Mesendoderm (in vitro differentiated cells): ENCODE measurements at regions not wholly inside any gene's neighbourhood (a gene's known extent, or its start where the extent isn't known, plus 50 kb on each side); places are given as distances from the start of the nearest gene placed in this dataset.

Experiments used
- DNase-seq: peaks from one replicate; pipeline ENCODE4 v3.0.0; 2013
- H2AK5ac ChIP-seq: 2 replicates; pipeline ENCODE4 v1.6.1; 2013; ENCODE audit warnings: low read length, inconsistent platforms
- H2BK120ac ChIP-seq: 2 replicates; pipeline ENCODE4 v1.6.1; 2013; ENCODE audit warnings: low read depth, mild to moderate bottlenecking, low read length, moderate library complexity, mixed read lengths
- H2BK15ac ChIP-seq: replicated peaks from 2 replicates; pipeline ENCODE4 v1.6.1; 2013; ENCODE audit warnings: low read depth, mild to moderate bottlenecking, moderate library complexity
- H2BK5ac ChIP-seq: 2 replicates; pipeline ENCODE4 v1.6.1; 2013; ENCODE audit warnings: low read length, inconsistent platforms
- H3K18ac ChIP-seq: 2 replicates; pipeline ENCODE4 v1.6.1; 2013; ENCODE audit warnings: mild to moderate bottlenecking, low read length, mixed read lengths
- H3K23ac ChIP-seq: one replicate; pipeline ENCODE4 v1.6.1; 2013; ENCODE audit warnings: low read length
- H3K27ac ChIP-seq: 2 replicates; pipeline ENCODE4 v1.5.1; 2013; ENCODE audit warnings: low read depth, mild to moderate bottlenecking, inconsistent platforms, low read length, moderate library complexity
- H3K27me3 ChIP-seq: 2 replicates; pipeline ENCODE4 v1.6.1; 2013; ENCODE audit warnings: low read length, control low read depth, mild to moderate bottlenecking, inconsistent platforms; ENCODE audit not compliant: insufficient read depth, poor library complexity
- H3K36me3 ChIP-seq: 2 replicates; pipeline ENCODE4 v1.6.1; 2013; ENCODE audit warnings: low read length, inconsistent platforms; ENCODE audit not compliant: control insufficient read depth, insufficient read depth
- H3K4ac ChIP-seq: one replicate; pipeline ENCODE4 v1.6.1; 2013; ENCODE audit warnings: low read depth, mild to moderate bottlenecking, low read length, moderate library complexity
- H3K4me1 ChIP-seq: 2 replicates; pipeline ENCODE4 v1.6.1; 2013; ENCODE audit warnings: low read depth, low read length, inconsistent platforms; ENCODE audit not compliant: control insufficient read depth
- H3K4me2 ChIP-seq: 2 replicates; pipeline ENCODE4 v1.6.1; 2013; ENCODE audit warnings: low read length
- H3K4me3 ChIP-seq: 2 replicates; pipeline ENCODE4 v1.5.1; 2013; ENCODE audit warnings: mild to moderate bottlenecking, low read length
- H3K56ac ChIP-seq: one replicate; pipeline ENCODE4 v1.6.1; 2013; ENCODE audit warnings: low read length
- H3K79me1 ChIP-seq: 2 replicates; pipeline ENCODE4 v1.6.1; 2013; ENCODE audit warnings: low read length, inconsistent platforms
- H3K79me2 ChIP-seq: 2 replicates; pipeline ENCODE4 v1.6.1; 2013; ENCODE audit warnings: mild to moderate bottlenecking, low read length; ENCODE audit not compliant: control insufficient read depth, insufficient read depth
- H3K9ac ChIP-seq: 2 replicates; pipeline ENCODE4 v1.6.1; 2013; ENCODE audit warnings: low read length, inconsistent platforms
- H4K5ac ChIP-seq: one replicate; pipeline ENCODE4 v1.6.1; 2013; ENCODE audit warnings: low read length
- H4K8ac ChIP-seq: one replicate; pipeline ENCODE4 v1.6.1; 2013; ENCODE audit warnings: low read depth, mild to moderate bottlenecking, control low read depth, low read length, moderate library complexity
- WGBS: extraction: QIAGEN DNeasy Blood & Tissue Kit; methylation state at CpG from one replicate; pipeline ENCODE4 v1.1.7; 2013; ENCODE audit warnings: low lambda C conversion rate, missing lambda C conversion rate; ENCODE audit not compliant: insufficient coverage; ENCODE audit errors: extremely low coverage; 5-methylcytosine and 5-hydroxymethylcytosine counted together

DNA sequence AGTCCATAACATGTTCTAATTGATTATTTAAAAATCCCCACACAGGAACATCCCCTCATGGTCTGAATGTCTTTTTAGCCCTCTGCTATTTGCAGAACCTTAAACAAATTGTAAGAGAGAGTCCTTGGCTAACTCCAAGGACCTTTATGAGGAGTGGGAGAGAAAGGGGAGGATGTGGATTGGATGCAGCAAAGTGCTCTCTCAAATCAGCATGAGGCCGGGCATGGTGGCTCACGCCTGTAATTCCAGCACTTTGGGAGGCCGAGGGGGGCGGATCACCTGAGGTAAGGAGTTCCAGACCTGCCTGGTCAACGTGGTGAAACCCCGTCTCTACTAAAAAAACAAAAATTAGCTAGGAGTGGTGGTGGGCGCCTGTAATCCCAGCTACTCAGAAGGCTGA lies 154.8 kb downstream of the TGFB2 start:
- Histone ChIP-seq H3K36me3 (no peaks in the 10 kb centered on the region), H2BK5ac (no peak overlapping the region), H3K18ac (no peak overlapping the region), H4K5ac (no peak overlapping the region), H3K79me2 (no peaks in the 10 kb centered on the region), H3K27me3 (no peaks in the 10 kb centered on the region), H3K23ac (no peak overlapping the region), H3K4me3 (no peak overlapping the region), H2AK5ac (no peak overlapping the region), H3K4me2 (no peak overlapping the region), H3K9ac (no peak overlapping the region), H2BK15ac (no peak overlapping the region), H3K27ac (no peak overlapping the region), H2BK120ac (no peak overlapping the region), H4K8ac (no peak overlapping the region), H3K79me1 (no peaks in the 10 kb centered on the region), H3K56ac (no peak overlapping the region), H3K4me1 (peaks cover 5% of the 10 kb centered on the region), H3K4ac (no peak overlapping the region)
- WGBS = no CpG with 5 or more reads among the region's 7 CpGs
- peak; percentile 78 for DNase-seq

DNA sequence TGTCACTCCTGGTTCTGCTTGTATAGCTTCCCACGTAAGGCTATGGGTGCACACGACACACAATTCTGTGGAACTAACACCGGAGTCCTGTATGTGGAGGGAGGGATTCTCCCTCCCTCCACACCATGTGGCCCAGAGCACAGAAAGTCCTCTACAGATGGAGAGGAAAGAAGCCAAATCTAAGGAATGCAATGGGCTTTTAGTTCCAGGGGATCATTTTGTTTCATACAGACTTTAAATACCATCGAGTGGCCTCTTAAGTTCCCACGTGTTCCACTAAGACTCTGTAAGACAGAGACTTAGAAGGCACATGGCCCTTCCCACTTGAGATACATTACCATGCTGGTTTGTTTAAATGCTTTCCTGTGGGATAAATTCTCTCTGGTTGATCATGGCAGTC lies 156.0 kb downstream of the TGFB2 start:
- no peak overlapping the region for H3K4me3 ChIP-seq
- no peak overlapping the region for H2BK5ac ChIP-seq
- no peak overlapping the region for H3K56ac ChIP-seq
- H2AK5ac ChIP-seq = no peak overlapping the region
- no peak for DNase-seq
- no peak overlapping the region for H3K27ac ChIP-seq
- no peaks in the 10 kb centered on the region for H3K27me3 ChIP-seq
- H4K5ac ChIP-seq = no peak overlapping the region
- no peak overlapping the region for H2BK120ac ChIP-seq
- no peaks in the 10 kb centered on the region for H3K79me1 ChIP-seq
- H2BK15ac ChIP-seq = no peak overlapping the region
- H3K4me1 ChIP-seq = peaks cover 5% of the 10 kb centered on the region
- H3K4me2 ChIP-seq = no peak overlapping the region
- no peak overlapping the region for H3K18ac ChIP-seq
- no peaks in the 10 kb centered on the region for H3K36me3 ChIP-seq
- H3K23ac ChIP-seq = no peak overlapping the region
- no CpG with 5 or more reads among the region's 5 CpGs for WGBS
- H3K79me2 ChIP-seq = no peaks in the 10 kb centered on the region
- H4K8ac ChIP-seq = no peak overlapping the region
- H3K4ac ChIP-seq = no peak overlapping the region
- H3K9ac ChIP-seq = no peak overlapping the region

DNA sequence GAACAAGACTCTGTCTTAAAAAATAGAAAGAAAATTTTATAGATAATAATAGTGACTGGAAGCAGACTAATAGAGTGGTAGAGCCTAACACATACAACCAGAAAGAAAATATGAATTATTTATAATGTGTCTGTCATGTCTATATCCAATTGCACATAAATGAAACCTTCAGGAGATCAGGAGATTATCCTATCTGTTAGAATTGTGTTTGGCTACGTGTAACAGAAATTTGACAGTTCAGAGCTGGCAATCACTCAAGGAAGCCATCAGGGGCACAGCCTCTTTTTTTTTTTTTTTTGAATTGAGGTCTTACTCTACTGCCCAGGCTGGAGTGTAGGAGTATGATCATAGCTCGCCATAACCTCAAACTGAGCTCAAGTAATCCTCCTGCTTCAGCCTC lies 157.2 kb downstream of the TGFB2 start:
- Histone ChIP-seq H2BK15ac (no peak overlapping the region), H3K4me3 (no peak overlapping the region), H3K27me3 (no peaks in the 10 kb centered on the region), H2BK120ac (no peak overlapping the region), H3K4me2 (no peak overlapping the region), H3K4me1 (peaks cover 5% of the 10 kb centered on the region), H3K9ac (no peak overlapping the region), H4K8ac (no peak overlapping the region), H3K27ac (no peak overlapping the region), H3K56ac (no peak overlapping the region), H3K23ac (no peak overlapping the region), H2AK5ac (no peak overlapping the region), H4K5ac (no peak overlapping the region), H3K36me3 (no peaks in the 10 kb centered on the region), H3K4ac (no peak overlapping the region), H3K79me2 (no peaks in the 10 kb centered on the region), H2BK5ac (no peak overlapping the region), H3K79me1 (no peaks in the 10 kb centered on the region), H3K18ac (no peak overlapping the region)
- no CpG with 5 or more reads among the region's 2 CpGs for WGBS
- DNase-seq = no peak

DNA sequence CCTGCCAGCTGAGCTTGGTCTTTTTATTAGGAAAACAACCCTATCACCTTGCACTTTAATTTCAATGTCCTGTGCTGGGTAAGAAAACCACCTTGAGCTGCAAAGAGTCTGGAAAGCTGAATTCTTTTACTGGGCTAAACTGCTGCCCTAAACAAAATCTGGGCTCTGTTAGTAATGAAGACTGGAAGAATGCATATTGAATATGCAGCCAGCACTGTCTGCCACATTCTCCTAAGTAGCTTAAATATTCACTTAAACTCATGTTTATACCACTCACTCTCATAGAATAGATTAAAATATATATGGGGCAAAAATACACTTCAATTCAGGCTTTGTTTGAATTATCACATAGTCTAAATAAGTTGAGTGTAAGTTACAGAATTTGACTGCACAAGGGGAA lies 158.0 kb downstream of the TGFB2 start:
- H3K4me1 ChIP-seq = peaks cover 3% of the 10 kb centered on the region
- no peak overlapping the region for H4K5ac ChIP-seq

DNA sequence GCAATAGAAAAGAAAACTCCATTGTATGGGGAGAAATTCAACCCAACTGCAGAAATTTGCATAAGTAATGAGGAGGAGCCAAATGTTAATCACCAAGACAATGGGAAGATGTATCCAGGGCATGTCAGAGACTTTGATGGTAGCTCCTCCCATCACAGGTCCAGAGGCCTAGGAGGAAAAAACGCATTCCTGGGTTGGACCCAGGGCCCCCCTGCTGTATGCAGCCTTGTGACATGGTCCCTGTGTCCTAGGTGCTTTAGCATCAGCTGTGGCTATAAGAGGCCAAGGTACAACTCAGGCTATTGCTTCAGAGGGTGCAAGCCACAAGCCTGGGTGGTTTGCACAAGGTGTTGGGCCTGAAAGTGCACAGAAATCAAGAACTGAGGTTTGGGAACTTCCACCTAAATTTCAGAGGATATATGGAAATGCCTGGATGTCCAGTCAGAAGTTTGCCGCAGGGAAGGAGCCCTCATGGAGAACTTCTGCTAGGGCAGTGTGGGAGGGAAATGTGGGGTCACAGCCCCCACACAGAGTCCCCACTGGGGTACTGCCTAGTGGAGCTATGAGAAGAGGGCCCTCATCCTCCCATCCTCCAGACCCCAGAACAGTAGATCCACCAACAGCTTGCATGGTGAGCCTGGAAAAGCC lies 162.3 kb downstream of the TGFB2 start:
- peak overlapping the region; percentile 4 for H3K4me3 ChIP-seq
- DNase-seq = no peak
- H3K23ac ChIP-seq = no peak overlapping the region
- H2BK120ac ChIP-seq = no peak overlapping the region
- H4K8ac ChIP-seq = no peak overlapping the region
- H3K18ac ChIP-seq = no peak overlapping the region
- H3K79me1 ChIP-seq = no peaks in the 10 kb centered on the region
- no peaks in the 10 kb centered on the region for H3K27me3 ChIP-seq
- H3K56ac ChIP-seq = no peak overlapping the region
- no peak overlapping the region for H4K5ac ChIP-seq
- H3K4me2 ChIP-seq = no peak overlapping the region
- no peak overlapping the region for H2AK5ac ChIP-seq
- H3K9ac ChIP-seq = no peak overlapping the region
- WGBS = no CpG with 5 or more reads among the region's 2 CpGs
- H3K36me3 ChIP-seq = no peaks in the 10 kb centered on the region
- no peak overlapping the region for H2BK5ac ChIP-seq
- H2BK15ac ChIP-seq = no peak overlapping the region
- H3K79me2 ChIP-seq = no peaks in the 10 kb centered on the region
- H3K4me1 ChIP-seq = no peaks in the 10 kb centered on the region
- H3K27ac ChIP-seq = no peak overlapping the region
- H3K4ac ChIP-seq = no peak overlapping the region

More for the DNA sequence above, 158.0 kb downstream of the TGFB2 start:
- Histone ChIP-seq H2BK15ac (no peak overlapping the region), H3K56ac (no peak overlapping the region), H3K4me3 (no peak overlapping the region), H3K79me2 (no peaks in the 10 kb centered on the region), H3K4me2 (no peak overlapping the region), H3K9ac (no peak overlapping the region), H3K4ac (no peak overlapping the region), H3K23ac (no peak overlapping the region), H4K8ac (no peak overlapping the region), H2BK5ac (no peak overlapping the region), H3K36me3 (no peaks in the 10 kb centered on the region), H2AK5ac (no peak overlapping the region), H3K27me3 (no peaks in the 10 kb centered on the region), H2BK120ac (no peak overlapping the region), H3K27ac (no peak overlapping the region), H3K18ac (no peak overlapping the region), H3K79me1 (no peaks in the 10 kb centered on the region)
- DNase-seq = no peak

DNA sequence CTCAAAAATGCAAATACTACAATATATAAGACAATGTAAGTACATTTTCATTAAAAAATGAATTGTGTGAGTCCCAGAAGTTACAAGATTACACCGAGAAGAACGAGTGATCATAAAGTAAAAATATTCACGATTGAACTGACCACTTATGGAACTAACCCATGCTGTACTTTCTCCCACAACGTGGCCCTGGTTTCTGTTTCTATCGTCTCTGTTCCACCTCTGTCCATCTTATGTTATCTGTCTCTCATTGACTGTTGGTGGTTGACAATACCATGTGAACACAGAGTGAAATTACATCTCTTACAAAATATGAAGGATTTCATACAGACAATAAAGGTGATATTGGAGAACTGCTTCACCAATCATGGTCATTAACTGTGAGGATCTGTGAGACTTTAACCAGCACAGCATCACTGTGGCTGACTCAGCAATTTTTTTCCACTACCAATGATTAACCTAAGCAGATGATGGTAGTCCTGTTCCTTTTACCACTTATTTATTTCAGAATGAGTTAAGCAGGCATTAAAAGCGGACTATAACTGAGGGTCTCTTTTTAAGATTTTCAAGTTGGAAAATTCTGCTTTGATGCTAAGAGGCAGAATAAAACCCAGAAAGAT lies 165.1 kb downstream of the TGFB2 start:
- no peaks in the 10 kb centered on the region for H3K36me3 ChIP-seq

More for the DNA sequence above, 165.1 kb downstream of the TGFB2 start:
- Histone ChIP-seq H3K18ac (no peak overlapping the region), H2BK5ac (no peak overlapping the region), H3K79me1 (no peaks in the 10 kb centered on the region), H2BK120ac (no peak overlapping the region), H2BK15ac (no peak overlapping the region), H3K4me2 (no peak overlapping the region), H3K23ac (no peak overlapping the region), H3K4me3 (no peak overlapping the region), H3K79me2 (no peaks in the 10 kb centered on the region), H3K56ac (no peak overlapping the region), H4K8ac (no peak overlapping the region), H2AK5ac (no peak overlapping the region), H4K5ac (no peak overlapping the region), H3K27ac (no peak overlapping the region), H3K27me3 (no peaks in the 10 kb centered on the region), H3K4ac (no peak overlapping the region), H3K4me1 (no peaks in the 10 kb centered on the region), H3K9ac (no peak overlapping the region)
- WGBS = no CpG with 5 or more reads among the region's 6 CpGs
- DNase-seq = no peak
